Activated CD8-positive, alpha-beta memory T cell treated with anti-CD3 and anti-CD28 coated beads, Interleukin-2, amount 50 U/mL, for 24 hours (primary cell): ENCODE measurements at regions not wholly inside any gene's neighbourhood (a gene's known extent, or its start where the extent isn't known, plus 50 kb on each side); places are given as distances from the start of the nearest gene placed in this dataset.

Source experiments
- DNase-seq: peaks from one replicate; pipeline ENCODE4 v3.0.0-alpha.2; 2020; ENCODE audit errors: extremely low read depth

DNA sequence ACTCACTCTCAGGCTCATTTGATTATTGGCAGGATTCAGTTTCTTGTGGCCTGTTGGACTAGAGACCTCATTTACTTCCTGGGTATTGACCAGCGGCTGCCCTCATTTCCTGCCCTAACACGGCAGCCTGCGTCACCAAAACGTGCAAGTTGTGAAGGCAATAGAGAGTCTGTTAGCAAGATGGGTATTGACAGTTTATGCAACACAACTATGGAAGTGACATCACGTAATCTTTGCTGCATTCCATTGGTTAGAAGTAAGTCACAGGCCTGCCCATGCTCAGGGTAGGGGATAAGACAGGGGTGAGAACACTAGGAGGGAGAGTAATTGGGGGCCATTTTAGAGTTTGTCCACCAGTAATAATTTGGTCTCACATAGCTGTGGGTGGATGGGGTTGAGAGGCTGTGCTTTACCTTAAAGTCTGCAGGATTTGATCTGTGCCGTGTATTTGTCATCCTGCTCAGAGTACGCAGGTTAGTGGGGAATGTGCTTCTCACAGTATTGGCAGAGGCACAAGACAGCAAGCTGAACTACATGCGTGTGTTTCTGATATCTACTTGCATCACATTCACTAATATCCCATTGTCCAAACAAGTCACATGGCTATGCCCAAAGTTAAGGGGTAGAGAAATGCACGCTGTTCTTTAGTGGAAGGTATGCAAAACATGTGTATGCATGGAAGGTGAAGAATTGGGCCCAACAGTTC lies 83.3 kb downstream of the EDEM1 start:
- no peak for DNase-seq

DNA sequence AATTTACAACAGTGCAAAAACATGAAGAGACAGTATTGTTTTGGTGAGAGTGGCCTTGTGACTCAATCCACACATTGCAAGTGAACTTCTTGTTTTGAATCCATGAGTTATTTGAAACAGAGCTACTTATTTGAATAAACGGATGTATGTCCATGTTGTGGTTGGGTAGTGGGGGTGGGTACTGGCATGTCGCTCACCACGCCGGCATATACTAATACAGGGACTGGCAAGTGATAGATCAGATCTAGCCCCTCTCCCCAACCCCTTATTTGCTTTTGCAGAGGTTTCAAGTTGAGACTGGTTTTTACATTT lies 83.8 kb downstream of the EDEM1 start:
- DNase-seq: no peak

GRCh38 chr3:5272387-5272786 lies 84.9 kb downstream of the EDEM1 start:
- DNase-seq: no peak

GRCh38 chr3:5274091-5274490 lies 86.6 kb downstream of the EDEM1 start:
- DNase-seq: no peak

- DNase-seq: no peak
Observed at GRCh38 chr3:5275529-5275928, 88.0 kb downstream of the EDEM1 start.

GRCh38 chr3:5276934-5277333 lies 89.4 kb downstream of the EDEM1 start:
- DNase-seq: no peak

GRCh38 chr3:5277612-5278236 lies 90.2 kb downstream of the EDEM1 start:
- DNase-seq: no peak

DNA sequence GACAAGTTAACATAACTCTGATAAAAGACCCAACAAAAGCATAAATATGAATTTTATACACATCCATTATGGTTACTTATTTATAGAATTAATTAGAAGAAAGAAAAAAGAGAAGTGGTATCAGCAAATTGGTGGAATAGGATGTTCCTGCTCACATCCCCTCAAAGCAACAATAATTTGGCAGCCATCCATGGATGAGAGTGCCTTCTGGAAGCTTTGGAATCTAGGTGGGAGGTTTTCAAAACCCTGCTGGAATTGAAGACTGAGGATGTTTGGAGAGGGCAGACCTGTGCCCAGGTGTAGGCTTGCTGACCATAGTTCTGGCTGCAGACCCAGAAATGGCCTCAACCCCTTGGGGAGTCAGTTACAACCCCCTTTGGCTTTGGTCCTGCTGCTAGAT lies 91.2 kb downstream of the EDEM1 start:
- no peak for DNase-seq

DNA sequence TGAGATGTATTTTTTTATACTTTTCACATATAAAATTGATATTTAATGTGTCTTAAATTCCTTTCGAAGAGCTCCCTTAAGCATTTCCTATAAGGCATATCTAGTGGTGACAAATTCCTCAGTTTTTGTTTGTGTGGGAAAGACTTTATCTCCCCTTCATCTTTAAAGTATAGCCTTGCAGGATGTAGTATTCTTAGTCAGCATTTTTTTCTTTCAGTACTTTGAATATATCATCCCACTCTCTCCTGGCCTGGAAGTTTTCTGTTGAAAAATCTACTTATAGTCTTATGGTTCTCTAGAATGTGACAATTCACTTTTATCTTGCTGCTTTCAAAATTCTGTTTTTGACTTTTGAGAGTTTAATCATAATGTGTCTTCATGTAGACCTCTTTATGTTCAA lies 95.2 kb downstream of the EDEM1 start:
- DNase-seq: no peak

DNA sequence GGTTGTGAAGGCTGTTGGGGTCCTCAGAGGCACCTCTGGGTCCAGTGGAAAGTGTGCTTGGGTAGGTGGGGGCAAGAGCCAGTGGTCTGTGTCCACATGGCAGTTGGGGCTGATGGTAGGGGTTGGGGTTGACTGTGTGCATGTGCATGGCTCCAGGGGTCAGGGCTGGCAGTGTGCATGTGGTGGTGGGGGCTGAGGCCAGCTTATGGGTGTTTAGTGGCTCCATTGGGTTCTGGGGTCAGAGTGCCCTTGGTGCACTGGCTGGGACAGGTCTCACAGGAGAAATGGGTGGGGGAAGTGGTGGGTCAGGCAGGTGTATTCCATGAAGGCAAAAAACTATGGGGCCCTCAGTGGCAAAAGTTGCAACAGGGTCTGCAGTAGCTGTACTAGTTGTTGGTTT lies 97.9 kb downstream of the EDEM1 start:
- DNase-seq: no peak

DNA sequence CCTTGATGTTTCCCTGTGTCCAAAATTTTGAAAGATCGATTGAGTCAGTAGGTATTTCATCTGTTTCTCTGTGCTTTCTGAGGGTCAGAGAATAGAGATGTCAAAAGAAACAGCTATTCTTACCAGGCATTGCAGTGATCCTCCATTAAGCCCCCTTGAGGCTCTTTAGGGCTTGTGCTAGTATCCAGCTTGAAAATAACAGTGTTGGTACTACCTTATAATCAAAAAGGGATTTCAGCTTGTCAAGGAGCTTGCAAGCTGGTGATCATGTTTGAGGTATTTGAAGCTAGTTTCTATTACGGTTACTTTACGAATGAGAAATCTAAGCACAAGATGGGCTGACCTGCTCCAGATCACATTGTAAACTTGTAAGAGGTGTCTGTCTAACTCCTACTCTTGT lies 103.4 kb downstream of the EDEM1 start:
- no peak for DNase-seq

- DNase-seq: no peak
Observed at GRCh38 chr3:5292512-5292911, 105.0 kb downstream of the EDEM1 start.

DNA sequence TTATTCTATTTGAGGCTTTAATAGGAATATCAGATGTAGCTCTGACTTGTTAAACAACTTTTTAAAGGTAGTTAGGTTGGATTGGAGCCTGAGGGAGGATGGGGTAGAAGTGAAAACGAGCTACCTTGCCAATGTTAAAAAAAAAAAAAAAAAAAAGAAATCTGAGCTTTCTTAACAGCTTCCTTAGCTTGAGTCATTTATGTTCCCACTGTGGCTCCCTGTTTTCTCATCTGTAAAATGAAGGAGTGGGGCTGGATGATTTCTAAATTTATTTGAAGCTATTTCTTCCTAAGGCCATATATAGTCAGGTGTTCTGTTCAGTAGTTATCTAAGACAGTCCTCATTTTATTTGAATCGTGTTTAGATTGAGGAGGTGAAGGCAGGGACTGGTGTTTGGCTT lies 105.7 kb downstream of the EDEM1 start:
- DNase-seq: no peak

DNA sequence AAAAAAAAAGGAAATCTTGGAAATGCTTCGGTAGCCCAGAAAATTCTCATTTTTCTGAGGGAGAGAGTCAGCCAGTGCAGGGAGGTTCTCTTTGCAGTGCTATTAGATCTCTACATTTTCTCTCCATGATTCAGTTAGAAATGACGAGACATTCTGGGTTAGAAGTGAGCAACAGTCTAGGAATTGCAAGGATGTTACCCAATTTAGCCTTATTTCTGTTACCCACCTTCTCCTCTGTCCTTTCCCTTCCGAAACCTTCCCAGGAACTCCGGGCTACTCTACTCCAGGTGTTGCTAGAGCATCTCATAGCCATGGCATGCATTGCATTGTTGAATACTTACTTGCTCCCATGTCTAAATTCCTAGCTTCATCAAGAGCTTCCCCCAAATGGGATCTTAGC lies 106.8 kb downstream of the EDEM1 start:
- no peak for DNase-seq

- no peak for DNase-seq
Observed at GRCh38 chr3:5295191-5295690, 107.7 kb downstream of the EDEM1 start.

- no peak for DNase-seq
Observed at GRCh38 chr3:5296362-5296761, 108.9 kb downstream of the EDEM1 start.

- no peak for DNase-seq
Observed at GRCh38 chr3:5297895-5298294, 110.4 kb downstream of the EDEM1 start.

- no peak for DNase-seq
Observed at GRCh38 chr3:5298453-5298852, 110.9 kb downstream of the EDEM1 start.

DNA sequence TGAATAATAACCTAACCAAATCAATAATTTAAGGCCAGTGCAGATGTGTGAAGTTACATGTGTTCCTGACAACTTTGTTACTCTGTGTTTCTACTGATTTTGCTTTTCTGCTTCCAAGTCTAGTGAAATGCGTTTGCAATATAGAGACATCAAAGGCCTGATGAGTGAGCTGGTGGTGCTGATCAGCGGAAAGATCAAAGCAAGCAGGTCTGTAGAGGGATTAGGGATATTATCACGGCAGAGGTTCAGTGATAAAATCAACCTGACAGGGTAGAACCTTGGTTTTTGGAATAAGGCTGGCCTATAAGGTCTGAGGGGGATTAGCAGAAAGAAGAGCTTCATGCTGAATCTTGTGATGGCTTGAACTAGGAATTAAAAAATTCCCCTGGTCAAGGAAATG lies 111.7 kb downstream of the EDEM1 start:
- no peak for DNase-seq

DNA sequence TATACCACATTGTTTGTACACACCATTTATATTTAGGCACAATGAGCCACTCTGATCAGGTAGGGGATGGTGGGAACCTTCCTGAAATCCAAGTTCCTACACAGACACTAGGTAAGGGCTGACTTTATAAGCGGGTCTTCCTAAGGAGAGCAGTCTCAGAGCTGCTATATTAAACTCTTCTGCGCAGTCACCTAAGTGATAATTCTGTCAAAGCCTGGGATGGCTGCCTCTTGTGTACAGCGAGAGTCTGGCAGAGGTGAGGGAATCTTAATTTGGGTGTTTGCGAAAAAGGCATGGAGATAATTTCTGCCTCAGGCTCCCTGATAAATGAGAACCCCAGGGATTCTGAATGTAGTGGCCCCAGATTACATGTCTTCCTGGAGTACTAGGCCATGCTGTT lies 113.1 kb downstream of the EDEM1 start:
- no peak for DNase-seq

DNA sequence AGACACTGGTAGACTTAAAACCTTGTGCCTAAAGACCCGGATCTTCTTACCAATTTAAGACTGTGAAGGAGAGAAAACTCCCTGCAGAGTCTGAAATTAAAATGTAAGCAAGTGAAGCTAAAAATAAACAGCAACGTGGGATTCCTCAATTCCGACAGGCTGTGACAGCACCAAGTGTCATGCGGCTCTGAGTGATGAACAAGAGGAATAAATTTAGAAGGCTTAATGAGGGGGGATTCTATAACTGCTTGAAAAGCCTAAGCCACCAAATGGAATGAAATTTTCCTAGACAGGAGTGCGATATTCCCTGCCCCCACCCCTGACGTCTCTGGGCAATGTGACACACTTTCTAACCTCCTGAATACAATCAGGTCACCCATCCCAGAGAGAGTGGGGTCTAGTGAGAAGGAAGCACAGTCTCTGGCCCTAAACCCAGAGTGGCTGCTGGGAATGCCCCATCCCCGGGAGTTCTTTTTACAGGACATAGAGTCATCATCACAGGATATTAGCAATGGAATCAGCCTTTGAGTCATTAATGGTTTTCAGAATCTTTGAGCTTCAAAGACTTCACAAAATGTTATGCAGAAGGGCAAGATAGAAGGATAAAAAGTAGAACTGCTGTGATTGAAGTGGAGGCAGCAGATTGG lies 114.3 kb downstream of the EDEM1 start:
- DNase-seq: no peak

- DNase-seq: no peak
Observed at GRCh38 chr3:5302661-5303060, 115.2 kb downstream of the EDEM1 start.

DNA sequence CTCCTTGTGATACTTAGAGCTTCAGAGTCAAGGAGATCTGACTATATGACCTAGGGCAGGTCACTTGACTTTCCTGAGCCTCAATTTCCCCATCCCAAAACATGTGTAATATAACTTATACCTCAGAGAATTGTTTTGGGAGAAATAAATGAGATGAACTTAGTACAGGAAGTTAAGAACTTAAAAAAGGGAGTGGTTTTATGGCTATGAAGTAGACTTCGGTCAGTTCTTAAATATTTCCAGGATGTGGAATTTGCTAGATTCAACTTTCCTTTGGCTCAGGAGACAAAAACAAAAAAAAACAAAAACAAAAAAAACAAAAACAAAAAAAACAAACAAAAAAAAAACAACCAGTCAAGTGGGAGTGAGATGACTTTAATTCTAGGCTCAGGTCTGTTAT lies 116.7 kb downstream of the EDEM1 start:
- DNase-seq: no peak
